Fibroblast of skin of abdomen (primary cell): ENCODE measurements at regions not wholly inside any gene's neighbourhood (a gene's known extent, or its start where the extent isn't known, plus 50 kb on each side); places are given as distances from the start of the nearest gene placed in this dataset.
"Not testable (repeated sequence)": the region's sequence is repeated elsewhere in the genome, so short reads cannot be mapped to it uniquely, and the experiment has no call there.

Source experiments
- DNase-seq: peaks from one replicate; pipeline ENCODE4 v3.0.0-alpha.2; 2013

DNA sequence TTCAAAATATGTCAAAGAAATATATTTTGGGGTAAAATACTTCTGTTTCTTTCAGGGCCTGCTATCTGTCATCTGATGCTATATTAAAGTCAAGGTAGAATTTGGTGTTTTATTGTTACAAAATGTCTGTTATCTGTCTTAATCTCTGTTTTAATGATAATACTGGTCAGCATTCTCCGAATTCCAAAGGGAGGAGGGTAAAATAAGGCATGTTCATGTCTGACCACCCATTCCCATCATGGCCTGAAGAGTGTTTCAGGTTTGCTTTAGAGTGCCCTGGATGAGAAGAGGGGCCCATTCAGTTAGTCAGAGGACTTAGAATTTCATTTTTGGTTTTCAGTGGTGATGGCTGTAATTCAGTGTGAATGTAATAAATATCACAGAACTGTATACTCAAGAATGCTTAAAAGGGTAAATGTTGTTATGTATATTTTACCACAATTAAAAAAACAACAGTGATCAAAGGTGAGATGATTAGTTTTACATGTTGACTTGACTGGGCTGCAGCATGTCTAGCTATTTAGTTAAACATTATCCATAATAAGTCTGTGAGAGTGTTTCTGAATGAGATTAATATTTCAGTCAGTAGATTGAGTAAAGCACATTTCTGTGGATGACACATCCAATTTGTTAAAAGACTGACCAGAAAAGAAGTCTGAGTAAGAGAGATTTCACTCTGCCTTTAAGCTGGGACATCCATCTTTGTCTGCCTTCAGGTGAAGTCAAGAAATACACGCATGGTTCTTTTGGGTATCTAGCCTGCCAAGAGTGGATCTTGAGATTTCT lies 467.9 kb upstream of the SYT4 start:
- DNase-seq, result peak; percentile 2

DNA sequence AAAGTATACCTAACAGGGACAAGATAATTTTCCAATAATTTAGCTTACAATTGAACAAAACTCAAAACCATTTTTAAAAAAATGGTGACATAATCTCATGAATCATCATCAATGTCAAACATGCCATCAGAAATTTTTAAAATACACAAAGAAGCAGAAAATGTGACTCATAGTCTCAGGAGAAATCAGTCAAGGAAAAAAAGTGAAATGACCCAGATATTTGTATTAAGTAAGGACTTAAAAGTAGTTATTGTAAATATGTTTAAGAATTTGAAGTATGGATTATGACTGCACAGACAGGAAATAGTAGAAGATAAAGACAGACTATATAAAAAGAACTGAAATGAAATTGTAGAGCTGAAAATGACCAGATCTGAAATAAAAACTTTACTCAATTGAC lies 473.9 kb upstream of the SYT4 start:
- peak; percentile 9 for DNase-seq

DNA sequence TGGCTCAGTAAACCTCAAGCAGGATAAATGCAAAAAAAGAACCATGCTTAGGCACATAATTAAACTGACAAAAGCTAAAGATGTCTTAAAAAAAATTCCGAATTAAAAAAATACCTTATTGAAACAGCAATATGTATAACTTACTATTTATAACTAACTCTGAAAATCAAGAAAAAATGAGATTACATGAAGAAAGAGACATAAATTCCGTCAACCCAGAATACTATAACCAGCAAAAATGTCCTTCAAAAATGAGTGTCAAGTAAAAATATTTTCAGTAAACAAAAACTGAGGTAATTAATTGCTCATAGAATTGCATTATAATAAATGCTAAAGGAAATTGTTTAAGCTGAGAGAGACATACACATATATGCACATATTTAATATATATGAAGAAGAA lies 474.5 kb upstream of the SYT4 start:
- no peak for DNase-seq

DNA sequence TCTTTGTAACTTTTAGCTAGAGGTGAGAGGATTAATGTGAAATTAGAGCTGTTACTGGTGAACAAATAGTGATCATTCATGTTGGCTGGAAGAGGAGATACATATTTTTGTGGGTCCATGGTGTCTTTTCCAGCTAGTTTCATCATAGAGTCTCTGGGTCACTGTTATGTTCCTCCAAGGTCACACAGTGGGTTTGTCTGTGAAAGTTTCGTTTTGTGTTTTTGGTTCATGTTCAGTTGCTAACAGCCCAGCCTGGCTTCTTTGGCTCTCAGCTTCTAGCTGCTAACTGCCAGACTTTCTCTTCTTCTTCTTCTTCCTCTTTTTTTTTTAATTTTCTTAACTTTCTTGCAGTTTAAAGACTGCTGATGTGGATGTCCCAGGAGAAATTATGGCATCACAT lies 480.0 kb upstream of the SYT4 start:
- no peak for DNase-seq

DNA sequence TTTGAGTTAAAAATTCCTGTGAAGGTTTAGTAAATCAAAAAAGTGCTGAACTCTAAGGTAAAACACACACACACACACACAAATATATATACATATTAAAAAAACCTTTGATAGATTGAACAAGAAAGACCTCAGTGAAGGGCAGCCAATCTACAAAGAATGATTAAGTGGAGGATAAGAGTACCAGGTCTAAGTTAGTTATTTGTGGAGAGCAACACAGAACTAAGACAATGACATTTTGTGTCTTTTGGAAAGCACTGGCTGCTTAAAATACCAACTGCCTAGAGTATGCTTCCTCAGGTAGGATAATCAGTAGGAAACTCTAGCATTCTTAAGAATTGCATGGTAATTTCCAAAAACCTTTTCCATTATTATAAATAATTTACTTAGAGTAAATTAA lies 481.4 kb upstream of the SYT4 start:
- no peak for DNase-seq

DNA sequence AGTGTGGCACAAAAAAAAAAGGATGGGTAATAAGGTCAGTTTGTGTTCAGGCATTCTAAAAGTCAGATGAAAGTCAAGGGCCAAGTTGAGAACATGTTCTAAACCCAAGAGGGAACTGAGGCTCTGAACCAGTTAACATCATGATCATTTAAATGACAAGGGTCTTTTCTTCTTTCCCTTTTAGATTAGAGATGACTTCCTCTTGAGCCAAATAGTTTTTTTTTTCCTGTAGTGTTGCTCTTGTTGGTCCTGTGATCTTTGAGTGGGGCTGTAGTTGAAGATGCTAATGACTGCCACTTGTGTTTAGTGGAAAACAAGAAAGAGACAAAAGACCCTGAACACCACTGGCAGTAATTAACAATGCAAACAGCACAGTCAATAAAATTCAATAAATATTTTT lies 482.7 kb upstream of the SYT4 start:
- no peak for DNase-seq

DNA sequence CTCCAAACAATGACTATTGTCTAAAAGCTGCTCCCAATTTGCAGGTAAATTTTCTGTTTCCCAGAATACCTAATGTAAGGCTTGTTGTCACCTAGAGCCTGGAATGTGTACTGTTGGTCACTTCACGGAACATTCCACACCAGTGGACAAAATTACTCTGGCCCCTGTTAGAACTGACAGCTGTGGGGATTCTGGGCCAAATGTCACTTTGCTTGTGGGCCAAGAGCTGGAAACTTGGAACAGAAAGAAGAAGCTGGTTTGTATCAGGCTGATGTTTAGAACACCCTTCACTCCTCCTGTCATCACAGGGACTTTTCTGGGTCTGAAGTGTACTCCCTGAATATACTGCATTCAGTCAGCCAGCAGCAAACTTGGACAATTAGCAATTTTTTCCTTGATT lies 495.6 kb upstream of the SYT4 start:
- DNase-seq, result no peak

DNA sequence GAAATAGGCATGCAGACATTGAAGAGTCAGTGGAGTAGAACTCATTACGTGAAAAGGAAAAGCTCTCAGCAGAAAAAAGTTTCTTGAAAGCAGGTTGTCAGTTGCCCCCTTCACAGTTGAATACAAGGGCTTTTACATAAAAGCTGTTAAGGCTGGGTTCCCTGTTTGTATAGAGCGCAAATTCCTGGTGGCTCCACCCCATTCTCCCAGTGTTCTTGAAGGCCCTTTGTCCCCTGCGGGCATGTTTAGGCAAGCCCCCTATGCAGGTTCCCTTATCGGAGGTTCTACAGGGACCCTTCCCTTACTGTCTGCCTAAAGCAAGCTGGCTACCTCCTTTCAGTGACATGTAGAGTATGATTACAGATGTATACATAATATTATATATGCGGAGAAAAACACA lies 497.2 kb upstream of the SYT4 start:
- DNase-seq, result no peak

DNA sequence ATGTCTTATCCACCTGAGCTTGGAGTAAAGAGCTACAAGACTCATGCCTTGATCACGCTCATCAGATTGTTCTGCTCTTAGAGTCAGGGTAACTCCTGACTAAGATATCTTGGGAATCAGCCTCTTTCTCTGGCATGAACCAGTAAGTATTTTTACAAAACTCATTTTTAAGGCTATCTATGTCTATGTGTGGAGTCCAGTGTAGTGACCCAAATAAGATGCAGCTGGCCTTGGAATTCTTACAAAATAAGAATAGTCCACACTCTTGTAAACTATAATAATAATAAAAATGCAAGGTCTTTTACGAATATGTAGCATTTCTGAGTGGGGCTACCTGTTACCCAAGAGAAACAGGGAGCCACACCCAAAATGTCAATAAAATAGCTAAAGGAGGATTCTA lies 498.3 kb upstream of the SYT4 start:
- no peak for DNase-seq

DNA sequence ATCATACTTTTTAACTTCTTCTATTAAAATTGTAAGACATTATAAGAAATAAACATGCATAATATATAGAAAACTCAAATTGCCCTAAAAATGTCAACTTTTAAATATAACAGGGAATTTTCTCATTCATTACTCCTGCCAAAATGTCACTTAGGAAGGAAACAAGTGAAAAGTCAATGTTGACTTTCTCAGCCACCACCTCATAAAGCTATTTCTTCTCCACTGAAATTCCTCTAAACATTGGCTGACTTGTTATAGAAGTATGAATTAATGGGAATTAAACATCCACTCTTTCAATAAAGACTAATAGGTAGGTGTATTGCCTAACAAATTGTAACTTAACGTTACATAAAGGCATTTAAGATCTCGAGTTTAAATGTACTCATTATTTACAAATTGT lies 499.7 kb upstream of the SYT4 start:
- no peak for DNase-seq

DNA sequence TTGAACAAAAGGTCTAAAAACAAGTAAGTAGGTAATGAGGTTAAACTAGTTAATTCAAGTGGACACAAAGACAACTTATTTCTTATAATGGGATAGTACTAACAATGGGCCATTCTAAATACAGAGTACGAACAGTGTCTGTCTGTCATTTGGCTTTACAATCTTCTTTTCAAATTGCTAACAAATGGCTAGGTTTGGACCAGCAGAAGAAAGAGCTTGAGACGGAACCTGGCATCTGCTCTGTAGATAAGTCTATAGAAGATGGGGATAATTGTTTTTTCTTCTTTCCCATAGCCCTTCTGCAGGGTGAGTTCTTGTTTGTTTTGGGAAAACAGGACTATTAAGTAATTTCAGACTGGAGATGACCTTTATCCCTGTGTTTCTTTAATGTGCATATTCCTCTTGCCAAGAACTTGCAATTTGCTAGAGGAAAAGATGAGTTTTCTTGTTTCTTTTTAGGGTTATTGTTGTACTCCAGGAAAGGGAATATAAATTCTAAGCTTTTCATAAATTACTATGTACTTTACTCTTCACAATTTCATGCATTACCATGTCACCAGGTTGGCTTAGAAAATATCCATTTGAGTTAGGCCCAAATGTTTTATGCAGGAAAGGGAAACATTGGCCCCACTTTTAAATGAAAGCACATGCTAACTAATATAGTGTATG lies 500.5 kb upstream of the SYT4 start:
- no peak for DNase-seq

DNA sequence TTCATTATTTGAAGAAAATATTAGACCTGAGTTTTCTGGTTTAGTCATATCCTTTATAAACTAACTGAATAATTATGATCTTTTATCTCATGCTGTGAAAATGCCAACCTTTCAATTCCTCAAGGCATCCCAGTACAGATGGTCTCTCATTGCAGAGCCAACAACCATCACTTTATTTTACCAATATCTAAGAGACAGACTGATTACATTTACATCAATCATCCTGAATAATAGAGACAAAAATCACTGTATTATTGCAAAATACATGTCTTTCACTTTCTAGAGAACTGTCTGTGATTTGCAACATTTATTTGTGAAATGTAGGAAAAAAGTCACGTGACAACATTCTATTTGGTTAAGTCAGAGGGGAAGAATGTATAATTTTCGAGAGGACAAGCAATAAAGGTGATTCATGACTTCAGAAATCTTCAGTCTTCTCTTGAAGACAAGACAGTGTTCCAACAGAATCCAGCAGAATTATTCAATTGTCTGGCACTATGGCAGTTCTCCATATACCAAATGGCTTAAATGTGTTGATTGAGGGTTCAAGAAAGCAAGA lies 503.6 kb upstream of the SYT4 start:
- peak; percentile 90 for DNase-seq

DNA sequence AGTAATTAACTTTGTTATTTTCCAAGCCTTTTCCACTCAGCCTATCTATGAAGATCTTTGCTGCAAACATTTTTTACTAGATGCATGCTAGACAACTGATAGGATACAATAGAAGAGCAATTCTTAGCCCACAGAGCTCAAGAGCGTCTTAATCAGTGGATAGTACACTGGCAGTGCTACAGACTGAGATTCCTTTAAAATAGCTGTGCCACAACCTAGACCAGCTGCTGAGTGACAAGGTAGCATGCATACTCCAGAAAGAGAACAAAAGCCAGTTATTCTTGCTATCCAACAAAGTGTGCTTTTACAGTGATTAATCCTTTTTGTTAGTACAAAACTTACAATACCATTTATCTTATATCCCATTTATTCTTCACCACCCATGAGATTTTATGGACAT lies 507.9 kb upstream of the SYT4 start:
- no peak for DNase-seq

DNA sequence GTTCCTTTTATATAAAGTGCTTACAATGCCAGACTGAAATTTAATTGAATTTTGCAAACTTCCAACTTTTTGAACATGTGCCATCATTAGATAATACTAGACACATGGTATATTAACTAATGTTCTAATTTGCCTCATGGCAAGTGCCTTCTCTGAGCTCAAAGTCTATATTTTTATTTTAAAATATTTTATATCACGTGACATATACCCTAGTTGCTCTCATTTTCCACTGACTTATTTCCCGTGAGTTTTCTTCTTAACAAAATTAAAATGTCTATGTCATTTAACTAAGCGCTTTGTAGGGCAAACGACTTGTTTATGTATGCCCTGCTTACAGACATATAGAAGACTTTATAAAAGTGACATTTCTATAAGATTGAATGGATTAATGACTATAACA lies 509.6 kb upstream of the SYT4 start:
- no peak for DNase-seq

DNA sequence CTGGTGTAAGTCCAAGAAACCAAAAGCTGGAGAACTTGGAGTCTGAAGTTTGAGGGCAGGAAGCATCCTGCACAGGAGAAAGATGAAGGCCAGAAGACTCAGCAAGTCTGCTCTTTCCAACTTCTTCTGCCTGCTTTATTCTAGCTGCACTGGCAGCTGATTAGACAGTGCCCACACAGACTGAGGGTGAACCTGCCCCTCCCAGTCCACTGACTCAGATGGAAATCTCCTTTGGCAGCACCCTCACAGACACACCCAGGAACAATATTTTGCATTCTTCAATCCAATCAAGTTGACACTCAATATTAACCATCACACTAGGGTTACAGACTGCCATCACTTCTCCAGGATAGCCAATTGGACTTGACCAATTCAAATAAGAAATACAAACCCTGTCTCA lies 510.4 kb upstream of the SYT4 start:
- not testable (repeated sequence) for DNase-seq

DNA sequence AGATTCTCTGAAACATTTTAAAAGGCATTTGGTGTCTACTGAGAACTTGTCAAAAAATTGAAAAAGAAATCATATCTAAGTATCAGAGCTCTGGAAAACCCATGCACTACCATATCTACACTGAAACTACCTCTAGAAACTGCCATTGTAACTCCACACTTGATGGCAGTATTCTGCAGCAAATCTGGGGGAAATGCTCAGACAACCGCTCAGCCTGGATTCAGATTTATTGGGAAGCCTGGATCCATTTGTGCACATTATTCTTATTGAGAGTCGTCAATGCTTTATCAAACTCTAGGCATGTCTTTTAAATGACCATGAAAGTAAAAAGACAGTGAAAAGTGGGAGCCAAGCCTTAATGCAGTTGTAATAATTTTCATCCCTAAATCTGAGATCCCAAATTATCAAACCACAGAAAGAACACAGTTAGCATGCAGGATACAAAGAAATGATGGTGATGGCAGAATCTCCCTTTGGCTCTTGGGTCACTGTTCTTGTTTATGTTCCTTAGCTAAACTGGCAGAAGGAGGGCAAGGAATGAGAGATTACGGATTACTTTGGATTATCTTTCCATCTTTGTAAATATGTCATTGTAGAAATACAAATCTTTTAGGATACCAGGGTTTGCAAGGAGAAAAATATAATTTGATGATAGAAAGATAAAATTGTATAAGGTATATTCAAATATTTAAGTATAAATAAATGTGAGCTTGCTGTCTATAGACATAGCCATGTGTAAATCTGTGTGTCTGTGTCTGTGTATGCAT lies 512.1 kb upstream of the SYT4 start:
- peak; percentile 36 for DNase-seq

DNA sequence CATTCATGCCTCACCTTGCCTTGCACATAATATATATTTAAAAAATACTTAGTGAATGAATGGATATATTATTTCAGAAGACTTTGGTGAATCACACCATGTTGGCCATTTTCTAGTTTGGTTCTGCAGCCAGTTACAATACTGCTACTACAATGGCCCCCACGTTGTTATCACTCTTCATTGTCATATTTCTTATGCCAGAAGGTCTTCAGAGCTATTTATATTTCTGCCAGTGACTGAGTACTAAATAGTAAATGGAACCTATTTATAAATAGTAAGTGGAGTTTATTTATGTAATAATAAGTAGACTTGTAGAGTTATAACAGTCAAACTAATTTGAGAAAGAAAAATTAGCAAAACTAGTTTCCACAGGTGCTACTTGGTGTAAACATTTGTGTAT lies 516.6 kb upstream of the SYT4 start:
- DNase-seq, result no peak

DNA sequence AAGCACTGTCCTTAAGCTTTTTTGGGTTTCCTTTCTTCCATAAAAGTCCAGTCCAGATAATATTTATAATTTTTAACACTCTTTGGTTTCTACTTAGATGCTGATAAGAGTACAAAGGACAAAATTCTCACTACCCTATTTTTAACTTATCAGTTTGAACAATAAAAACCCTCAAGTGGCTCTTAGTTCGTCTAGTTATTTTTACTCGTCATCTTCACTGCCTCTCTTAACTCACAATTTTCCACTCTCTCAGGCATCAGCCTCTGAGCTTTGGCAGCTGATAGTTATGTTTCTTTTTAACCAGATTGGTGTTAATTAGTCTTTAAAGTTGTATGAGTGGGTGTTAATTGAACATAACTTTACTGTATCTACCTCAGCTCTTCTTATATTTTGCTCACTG lies 517.1 kb upstream of the SYT4 start:
- DNase-seq, result no peak

DNA sequence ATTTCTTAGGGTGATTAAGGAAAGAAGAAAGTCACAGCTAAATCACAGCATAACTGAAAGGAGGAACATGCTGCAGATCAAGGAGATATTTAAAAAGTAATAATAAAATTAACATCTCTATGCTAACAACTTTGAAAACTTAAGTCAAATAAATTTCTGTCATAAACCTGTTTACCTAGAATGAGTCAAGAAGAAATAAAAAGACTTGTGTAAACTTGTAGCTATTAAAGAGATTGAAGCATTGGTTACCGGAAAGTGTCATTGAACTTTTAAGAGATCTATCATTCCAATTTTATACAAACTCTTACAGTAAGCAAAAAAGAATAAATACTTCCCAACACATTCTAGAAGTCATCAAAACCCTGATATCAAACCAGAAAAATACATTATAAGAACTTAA lies 520.1 kb upstream of the SYT4 start:
- DNase-seq, result no peak

DNA sequence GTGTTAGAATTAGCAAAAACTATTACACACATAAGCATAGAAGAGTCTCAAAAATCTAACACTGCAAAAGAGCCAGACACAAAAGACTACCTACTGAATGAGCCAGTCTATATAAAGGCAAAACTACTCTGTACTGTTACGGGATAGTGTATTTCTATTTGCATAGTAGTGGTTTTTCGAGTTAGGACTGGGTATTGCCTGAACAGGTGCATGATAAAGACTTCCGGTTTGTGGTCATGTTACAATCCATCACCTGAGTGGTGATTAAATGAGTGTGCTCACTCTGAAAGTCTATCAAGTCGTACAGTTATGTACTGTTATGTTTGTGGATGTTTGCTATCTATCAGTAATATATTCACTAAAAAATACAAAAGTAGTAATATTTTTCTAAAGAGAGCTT lies 523.3 kb upstream of the SYT4 start:
- no peak for DNase-seq

DNA sequence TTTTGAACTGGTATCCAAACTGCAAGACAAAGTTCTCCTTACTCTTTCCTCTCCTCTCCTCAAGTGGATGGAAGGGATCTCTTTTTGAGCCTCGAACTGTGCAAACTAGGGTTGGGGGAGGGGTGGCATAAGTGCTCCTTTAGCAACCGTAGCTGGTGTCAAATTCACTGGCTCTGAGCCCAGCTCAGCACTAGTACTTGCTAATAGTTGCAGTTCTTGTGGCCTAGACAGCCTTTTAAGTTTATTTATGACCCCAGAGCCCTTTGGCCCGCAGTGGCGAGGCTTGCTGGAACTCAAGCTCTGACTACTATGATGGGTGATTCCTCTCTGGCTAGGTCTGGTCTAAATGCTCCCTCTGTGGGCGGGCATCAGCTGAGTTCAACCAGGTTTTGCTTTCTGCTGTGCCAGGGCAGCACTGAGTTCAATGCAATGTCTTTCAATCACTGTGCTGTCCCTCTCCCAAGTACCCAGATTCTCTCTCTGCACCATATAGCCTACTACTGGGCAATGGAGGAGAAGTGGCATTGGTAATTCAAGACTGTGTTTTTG lies 528.4 kb upstream of the SYT4 start:
- DNase-seq, result peak; percentile 48

DNA sequence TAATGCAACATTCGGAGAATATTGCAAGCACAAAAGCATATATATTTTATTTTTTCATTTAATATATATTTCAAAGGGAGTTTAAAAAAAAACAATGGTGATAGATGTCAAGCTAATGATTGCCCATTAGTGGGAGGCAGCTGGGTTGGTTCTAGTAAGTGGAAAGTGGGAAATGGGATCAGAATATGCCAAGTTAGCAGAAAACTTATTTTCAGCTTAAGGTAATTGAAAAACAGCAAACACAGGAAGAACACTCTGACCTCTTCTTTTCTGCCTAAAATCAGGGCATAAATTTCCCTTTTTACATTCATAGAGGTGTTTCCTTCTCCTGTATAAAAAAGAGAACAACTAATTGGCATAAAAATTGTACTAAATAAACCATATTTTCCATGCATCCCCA lies 535.3 kb upstream of the SYT4 start:
- DNase-seq, result no peak

DNA sequence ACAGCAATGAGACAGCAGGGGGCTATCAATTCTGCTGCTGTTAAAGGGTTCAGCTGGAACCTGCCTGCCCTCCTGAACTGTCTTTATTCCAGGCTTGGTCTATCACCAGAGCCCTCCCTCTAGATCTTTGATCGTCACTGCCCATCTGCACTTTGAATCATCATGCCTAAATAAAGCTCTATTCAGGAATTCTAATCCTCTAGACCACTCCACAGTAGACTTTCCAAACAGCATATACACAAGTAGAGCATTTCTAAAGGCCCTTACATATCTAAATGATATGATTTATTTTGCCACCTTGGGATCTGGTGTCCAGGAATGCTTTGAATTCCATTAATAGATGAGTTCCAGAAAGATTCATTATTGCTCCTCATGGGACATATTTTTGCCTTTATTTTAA lies 542.1 kb upstream of the SYT4 start:
- peak; percentile 55 for DNase-seq
